Sigmoid colon (tissue), 3 donors: ENCODE measurements at regions not wholly inside any gene's neighbourhood (a gene's known extent, or its start where the extent isn't known, plus 50 kb on each side); places are given as distances from the start of the nearest gene placed in this dataset.

ENCODE experiments used
- POLR2A ChIP-seq, 2 donors: fragments of 450-650 bp; IDR thresholded peaks; one replicate each; pipeline ENCODE4 v1.6.1; 2016; ENCODE audit warnings: antibody characterized with exemption in 2 of 2, mild to moderate bottlenecking in 2 of 2, moderate library complexity in 2 of 2
- TF ChIP-seq, protein P1 (sequence below), 4 experiments: fragments of 450-650 bp in 3 of 4; fragments of 200-600 bp in 1 of 4; IDR thresholded peaks; one replicate each; pipeline ENCODE4 v1.5.1; 2016 to 2019; ENCODE audit warnings: antibody characterized with exemption in 4 of 4, mild to moderate bottlenecking in 3 of 4, moderate library complexity in 2 of 4

- no peak for TF ChIP-seq POLR2A (IDR thresholded peaks at IDR 0.05)
- TF ChIP-seq, protein P1, sequence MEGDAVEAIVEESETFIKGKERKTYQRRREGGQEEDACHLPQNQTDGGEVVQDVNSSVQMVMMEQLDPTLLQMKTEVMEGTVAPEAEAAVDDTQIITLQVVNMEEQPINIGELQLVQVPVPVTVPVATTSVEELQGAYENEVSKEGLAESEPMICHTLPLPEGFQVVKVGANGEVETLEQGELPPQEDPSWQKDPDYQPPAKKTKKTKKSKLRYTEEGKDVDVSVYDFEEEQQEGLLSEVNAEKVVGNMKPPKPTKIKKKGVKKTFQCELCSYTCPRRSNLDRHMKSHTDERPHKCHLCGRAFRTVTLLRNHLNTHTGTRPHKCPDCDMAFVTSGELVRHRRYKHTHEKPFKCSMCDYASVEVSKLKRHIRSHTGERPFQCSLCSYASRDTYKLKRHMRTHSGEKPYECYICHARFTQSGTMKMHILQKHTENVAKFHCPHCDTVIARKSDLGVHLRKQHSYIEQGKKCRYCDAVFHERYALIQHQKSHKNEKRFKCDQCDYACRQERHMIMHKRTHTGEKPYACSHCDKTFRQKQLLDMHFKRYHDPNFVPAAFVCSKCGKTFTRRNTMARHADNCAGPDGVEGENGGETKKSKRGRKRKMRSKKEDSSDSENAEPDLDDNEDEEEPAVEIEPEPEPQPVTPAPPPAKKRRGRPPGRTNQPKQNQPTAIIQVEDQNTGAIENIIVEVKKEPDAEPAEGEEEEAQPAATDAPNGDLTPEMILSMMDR (IDR thresholded peaks at IDR 0.05): no peak
Measured at GRCh38 chr2:122390406-122390805, 635.0 kb downstream of the TSN start.
